DND-41 (cell line): ENCODE measurements at regions not wholly inside any gene's neighbourhood (a gene's known extent, or its start where the extent isn't known, plus 50 kb on each side); places are given as distances from the start of the nearest gene placed in this dataset.

Experiments
- ATAC-seq: fragments of 200-7000 bp; cut with Tn5 transposase; 3 replicates; pipeline ENCODE4 v1.9.1; 2021; ENCODE audit warnings: low read depth; ENCODE audit not compliant: insufficient read depth
- DNase-seq: peaks from one replicate; pipeline ENCODE4 v3.0.0-alpha.2; 2020
- H2AFZ ChIP-seq: 2 replicates; pipeline ENCODE4 v1.6.0; 2012; ENCODE audit warnings: low read depth, low read length
- H3K27ac ChIP-seq: 2 replicates; pipeline ENCODE4 v1.5.1; 2012; ENCODE audit warnings: low read length, inconsistent platforms
- H3K27me3 ChIP-seq: fragments of 200-600 bp; sonication (generic); 2 replicates; pipeline ENCODE4 v1.6.0; 2012; ENCODE audit warnings: low read length, mild to moderate bottlenecking, inconsistent platforms; ENCODE audit not compliant: insufficient read depth, poor library complexity
- H3K36me3 ChIP-seq: 2 replicates; pipeline ENCODE4 v1.5.1; 2012; ENCODE audit warnings: low read length, inconsistent platforms; ENCODE audit not compliant: insufficient read depth
- H3K4me1 ChIP-seq: 2 replicates; pipeline ENCODE4 v1.5.1; 2012; ENCODE audit warnings: mild to moderate bottlenecking, low read length; ENCODE audit not compliant: insufficient read depth
- H3K4me2 ChIP-seq: 2 replicates; pipeline ENCODE4 v1.6.0; 2012; ENCODE audit warnings: mild to moderate bottlenecking, moderate library complexity, low read length, inconsistent platforms; ENCODE audit not compliant: insufficient read depth
- H3K4me3 ChIP-seq, 2 experiments: fragments of 200-600 bp in 1 of 2; shearing (Covaris generic) in 1 of 2; 2 replicates each; pipeline ENCODE4 v1.5.1; 2012 to 2016; ENCODE audit warnings: inconsistent platforms in 2 of 2, low read length in 2 of 2, mild to moderate bottlenecking in 2 of 2, low read depth in 1 of 2, moderate library complexity in 1 of 2
- H3K79me2 ChIP-seq: 2 replicates; pipeline ENCODE4 v1.6.0; 2012; ENCODE audit warnings: low read length, inconsistent platforms; ENCODE audit not compliant: insufficient read depth
- H3K9ac ChIP-seq: 2 replicates; pipeline ENCODE4 v1.6.0; 2012; ENCODE audit warnings: low read depth, mild to moderate bottlenecking, inconsistent platforms, low read length, moderate library complexity
- H3K9me3 ChIP-seq: 2 replicates; pipeline ENCODE4 v1.5.1; 2012; ENCODE audit warnings: low read length, moderate library complexity, mild to moderate bottlenecking, inconsistent platforms; ENCODE audit not compliant: insufficient read depth, severe bottlenecking
- H4K20me1 ChIP-seq: 2 replicates; pipeline ENCODE4 v1.6.0; 2012; ENCODE audit warnings: low read length; ENCODE audit not compliant: insufficient read depth
- EZH2 ChIP-seq: IDR thresholded peaks from 3 replicates; pipeline ENCODE4 v1.6.1; 2012; ENCODE audit warnings: borderline replicate concordance, low read depth, mild to moderate bottlenecking, moderate library complexity, low read length, inconsistent platforms; ENCODE audit not compliant: severe bottlenecking
- TF ChIP-seq, protein P1 (sequence below): IDR thresholded peaks from 2 replicates; pipeline ENCODE4 v1.5.1; 2012; ENCODE audit warnings: borderline replicate concordance, low read length, moderate library complexity, mild to moderate bottlenecking; ENCODE audit not compliant: poor library complexity, severe bottlenecking; ENCODE audit errors: extremely low read depth

DNA sequence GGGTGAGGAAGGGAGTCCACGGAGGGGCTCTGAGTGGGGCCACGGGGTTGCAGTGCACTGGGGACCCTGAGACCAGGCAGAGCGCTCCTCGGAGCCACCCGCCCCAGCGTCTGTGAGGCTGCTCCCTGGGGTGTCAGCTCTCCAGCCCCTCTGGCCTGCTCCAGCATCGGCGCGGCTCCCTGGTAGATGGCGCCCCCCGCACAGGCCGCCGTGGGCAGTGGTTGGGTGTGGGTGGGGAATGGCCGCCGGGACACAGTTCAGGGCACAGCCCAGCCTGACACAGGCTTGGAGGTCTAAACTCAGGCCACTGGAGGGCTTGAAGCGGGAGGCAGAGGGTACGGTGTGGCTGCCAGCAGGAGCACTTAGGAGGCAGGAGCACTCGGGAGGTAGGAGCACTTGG lies 222.6 kb upstream of the PPP2R2D start:
- H3K4me1 ChIP-seq: no peaks in the 10 kb centered on the region
- no peak for ATAC-seq
- no peaks in the 10 kb centered on the region for H3K27me3 ChIP-seq
- H3K4me2 ChIP-seq: no peak overlapping the region
- H3K9ac ChIP-seq: no peak overlapping the region
- no peaks in the 10 kb centered on the region for H3K79me2 ChIP-seq
- TF ChIP-seq EZH2: no peak
- TF ChIP-seq, protein P1, sequence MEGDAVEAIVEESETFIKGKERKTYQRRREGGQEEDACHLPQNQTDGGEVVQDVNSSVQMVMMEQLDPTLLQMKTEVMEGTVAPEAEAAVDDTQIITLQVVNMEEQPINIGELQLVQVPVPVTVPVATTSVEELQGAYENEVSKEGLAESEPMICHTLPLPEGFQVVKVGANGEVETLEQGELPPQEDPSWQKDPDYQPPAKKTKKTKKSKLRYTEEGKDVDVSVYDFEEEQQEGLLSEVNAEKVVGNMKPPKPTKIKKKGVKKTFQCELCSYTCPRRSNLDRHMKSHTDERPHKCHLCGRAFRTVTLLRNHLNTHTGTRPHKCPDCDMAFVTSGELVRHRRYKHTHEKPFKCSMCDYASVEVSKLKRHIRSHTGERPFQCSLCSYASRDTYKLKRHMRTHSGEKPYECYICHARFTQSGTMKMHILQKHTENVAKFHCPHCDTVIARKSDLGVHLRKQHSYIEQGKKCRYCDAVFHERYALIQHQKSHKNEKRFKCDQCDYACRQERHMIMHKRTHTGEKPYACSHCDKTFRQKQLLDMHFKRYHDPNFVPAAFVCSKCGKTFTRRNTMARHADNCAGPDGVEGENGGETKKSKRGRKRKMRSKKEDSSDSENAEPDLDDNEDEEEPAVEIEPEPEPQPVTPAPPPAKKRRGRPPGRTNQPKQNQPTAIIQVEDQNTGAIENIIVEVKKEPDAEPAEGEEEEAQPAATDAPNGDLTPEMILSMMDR: no peak
- H3K9me3 ChIP-seq: no peaks in the 10 kb centered on the region
- H2AFZ ChIP-seq: no peak overlapping the region
- no peak overlapping the region for H3K27ac ChIP-seq
- DNase-seq: no peak
- no peaks in the 10 kb centered on the region for H3K36me3 ChIP-seq
- H4K20me1 ChIP-seq: no peaks in the 10 kb centered on the region; the same call in 1 of the 2 replicates
- H3K4me3 ChIP-seq: no peak overlapping the region

DNA sequence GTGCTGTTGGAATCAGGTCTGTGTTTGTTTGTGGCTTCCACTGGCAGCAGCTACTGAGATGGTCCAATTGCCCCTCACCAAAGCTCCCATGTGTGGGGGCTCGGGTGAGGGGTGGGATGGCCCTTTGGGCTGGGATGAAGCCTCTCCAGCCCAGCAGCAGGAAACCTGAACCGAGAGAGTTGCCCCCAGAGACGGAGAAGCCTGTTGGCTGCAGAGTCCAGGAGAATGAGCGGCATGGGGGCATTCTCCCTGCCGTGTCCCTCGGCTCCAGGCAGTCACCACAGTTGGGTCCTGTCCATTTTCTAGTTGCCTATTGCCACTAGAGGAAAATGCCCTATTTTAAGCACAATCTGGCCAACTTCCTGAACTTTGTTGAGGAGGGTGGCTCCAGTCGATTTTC lies 222.2 kb upstream of the PPP2R2D start:
- H3K9me3 ChIP-seq: no peaks in the 10 kb centered on the region
- no peaks in the 10 kb centered on the region for H3K79me2 ChIP-seq
- no peaks in the 10 kb centered on the region for H3K36me3 ChIP-seq
- H3K4me3 ChIP-seq: no peak overlapping the region
- no peak overlapping the region for H2AFZ ChIP-seq
- no peaks in the 10 kb centered on the region; the same call in 1 of the 2 replicates for H4K20me1 ChIP-seq
- ATAC-seq (no peak), DNase-seq (no peak)
- H3K27me3 ChIP-seq: no peaks in the 10 kb centered on the region
- no peak overlapping the region for H3K9ac ChIP-seq
- no peak overlapping the region for H3K4me2 ChIP-seq
- no peaks in the 10 kb centered on the region for H3K4me1 ChIP-seq
- no peak overlapping the region for H3K27ac ChIP-seq
- TF ChIP-seq EZH2: no peak
- TF ChIP-seq, protein P1: no peak

DNA sequence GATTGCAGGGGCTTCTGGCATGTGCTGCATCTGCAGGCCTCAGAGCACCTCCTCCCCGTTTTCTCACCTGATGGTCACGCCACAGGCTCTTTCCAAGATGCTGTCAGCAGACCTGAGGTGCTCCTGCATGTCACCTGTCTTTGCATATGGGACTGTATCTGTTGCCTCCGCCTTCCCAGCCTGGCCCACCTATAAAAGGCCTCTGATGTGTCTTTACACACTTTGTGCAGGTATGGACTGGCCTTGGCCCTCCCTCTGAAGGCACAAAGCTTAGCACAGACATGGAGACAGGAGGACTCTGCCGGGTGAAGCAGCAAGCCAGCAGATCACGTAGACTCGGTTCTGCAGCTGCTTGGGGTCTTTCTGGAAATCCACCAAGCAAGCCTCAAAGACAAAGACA lies 220.9 kb upstream of the PPP2R2D start:
- H3K9ac ChIP-seq: no peak overlapping the region
- no peaks in the 10 kb centered on the region for H3K79me2 ChIP-seq
- DNase-seq: no peak

More for the DNA sequence above, 220.9 kb upstream of the PPP2R2D start:
- Histone ChIP-seq H2AFZ (no peak overlapping the region), H3K9me3 (no peaks in the 10 kb centered on the region), H3K4me1 (no peaks in the 10 kb centered on the region), H3K4me2 (no peak overlapping the region), H4K20me1 (no peaks in the 10 kb centered on the region; the same call in 1 of the 2 replicates), H3K27ac (no peak overlapping the region), H3K36me3 (no peaks in the 10 kb centered on the region), H3K27me3 (no peaks in the 10 kb centered on the region), H3K4me3 (no peak overlapping the region)
- TF ChIP-seq, protein P1: no peak
- no peak for TF ChIP-seq EZH2
- ATAC-seq: no peak
